HepG2 (cell line): ENCODE measurements at regions not wholly inside any gene's neighbourhood (a gene's known extent, or its start where the extent isn't known, plus 50 kb on each side); places are given as distances from the start of the nearest gene placed in this dataset.

Source experiments
- ATAC-seq: fragments of 200-7000 bp; cut with Tn5 transposase; 3 replicates; pipeline ENCODE4 v1.9.1; 2020; ENCODE audit warnings: mild to moderate bottlenecking, moderate library complexity
- BruUV-seq: library from RNA; stranded (reverse); fragments of 400-500 nt; replicated peaks from 2 replicates; lab custom pipeline; 2021; lab: Mats Ljungman, UMichigan
- CTCF ChIA-PET: fragments of 300-600 bp; formaldehyde crosslinking; extraction: SDS; loops from one replicate; lab custom pipeline; 2021; ENCODE audit warnings: low total read pairs, inconsistent platforms, low intra/inter-chr PET ratio; lab: Yijun Ruan, JAX
- POLR2A ChIA-PET: fragments of 350-600 bp; sonication (Branson Sonifier 250); formaldehyde crosslinking; loops from one replicate; lab custom pipeline; 2020; ENCODE audit warnings: antibody characterized with exemption, inconsistent platforms; lab: Yijun Ruan, JAX
- DNase-seq: peaks from one replicate; pipeline ENCODE4 v3.0.0-alpha.2; 2015; ENCODE audit warnings: low spot score
- FAIRE-seq: peaks from 3 replicates; lab custom pipeline; 2011; peaks lifted over from hg19 to GRCh38; lab: Jason Lieb, UNC
- H2AFZ ChIP-seq: one replicate; pipeline ENCODE4 v1.6.1; 2011; ENCODE audit warnings: low read length, inconsistent platforms
- H3K27ac ChIP-seq: fragments of 300-600 bp; 3 replicates; pipeline ENCODE4 v1.8.0; 2011; ENCODE audit warnings: mixed run types, mild to moderate bottlenecking, mixed read lengths, low read length, inconsistent platforms; ENCODE audit not compliant: insufficient read depth; ENCODE audit errors: extremely low read length
- H3K27me3 ChIP-seq, 2 experiments: fragments of 200-600 bp in 1 of 2; 2 replicates in 1 of 2; 3 replicates in 1 of 2; pipeline versions ENCODE4 v1.6.0 to v1.8.0; 2011; ENCODE audit warnings: low read length in 2 of 2, mild to moderate bottlenecking in 2 of 2, moderate library complexity in 2 of 2, inconsistent platforms in 1 of 2; ENCODE audit not compliant: insufficient read depth in 2 of 2, control insufficient read depth in 1 of 2
- H3K36me3 ChIP-seq, 2 experiments: fragments of 200-600 bp in 1 of 2; replicated peaks in 1 of 2; 2 replicates in 1 of 2; 3 replicates in 1 of 2; pipeline versions ENCODE4 v1.5.1 to v1.8.0; 2011; ENCODE audit warnings: low read length in 2 of 2, inconsistent platforms in 1 of 2; ENCODE audit not compliant: insufficient read depth in 2 of 2, control insufficient read depth in 1 of 2
- H3K4me1 ChIP-seq: 2 replicates; pipeline ENCODE4 v1.5.1; 2012; ENCODE audit warnings: low read length, inconsistent platforms; ENCODE audit not compliant: insufficient read depth
- H3K4me2 ChIP-seq: 2 replicates; pipeline ENCODE4 v1.6.0; 2011; ENCODE audit warnings: low read depth, low read length, inconsistent platforms
- H3K4me3 ChIP-seq, 3 experiments: fragments of 200-600 bp in 1 of 3; sonication (generic), shearing (Covaris generic) in 1 of 3; replicated peaks in 1 of 3; 2 replicates each; pipeline ENCODE4 v1.5.1; 2011 to 2016; ENCODE audit warnings: low read length in 3 of 3, inconsistent platforms in 2 of 3, low read depth in 2 of 3, mild to moderate bottlenecking in 2 of 3, control low read depth in 1 of 3, mixed read lengths in 1 of 3; ENCODE audit not compliant: insufficient read depth in 1 of 3
- H3K79me2 ChIP-seq: one replicate; pipeline ENCODE4 v1.6.1; 2011; ENCODE audit warnings: low read length, inconsistent platforms; ENCODE audit not compliant: insufficient read depth
- H3K9ac ChIP-seq: 2 replicates; pipeline ENCODE4 v1.6.0; 2011; ENCODE audit warnings: mild to moderate bottlenecking, low read depth, low read length, inconsistent platforms; ENCODE audit not compliant: insufficient read depth
- H3K9me3 ChIP-seq: 2 replicates; pipeline ENCODE4 v1.5.1; 2012; ENCODE audit warnings: mild to moderate bottlenecking, low read length
- H4K20me1 ChIP-seq: 2 replicates; pipeline ENCODE4 v1.6.0; 2011; ENCODE audit warnings: inconsistent platforms, mild to moderate bottlenecking, low read length, moderate library complexity; ENCODE audit not compliant: insufficient read depth
- GATAD1 ChIP-seq: IDR thresholded peaks from 2 replicates; pipeline ENCODE4 v1.6.1; 2016; ENCODE audit warnings: missing genetic modification reagents, missing compliant biosample characterization
- GFI1 ChIP-seq: sonication (generic); formaldehyde crosslinking; IDR thresholded peaks from 2 replicates; pipeline ENCODE4 v1.5.0; 2020; ENCODE audit warnings: missing genetic modification reagents, mild to moderate bottlenecking, borderline replicate concordance
- HMGA1 ChIP-seq: sonication (generic); formaldehyde crosslinking; conservative IDR thresholded peaks from 2 replicates; pipeline ENCODE4 v1.4.0; 2020; ENCODE audit warnings: missing genetic modification reagents
- TAF15 ChIP-seq: fragments of 200-400 bp; formaldehyde crosslinking; IDR thresholded peaks from one replicate; pipeline ENCODE4 v1.6.1; 2018; ENCODE audit warnings: mild to moderate bottlenecking, low read depth, low read length; ENCODE audit not compliant: poor library complexity, severe bottlenecking
- ZFP82 ChIP-seq: sonication (generic); formaldehyde crosslinking; IDR thresholded peaks from 2 replicates; pipeline ENCODE4 v1.5.1; 2020; ENCODE audit warnings: mild to moderate bottlenecking, missing genetic modification reagents, borderline replicate concordance
- ZNF296 ChIP-seq: sonication (generic); formaldehyde crosslinking; conservative IDR thresholded peaks from 2 replicates; pipeline ENCODE4 v1.5.0; 2020; ENCODE audit warnings: mild to moderate bottlenecking, missing genetic modification reagents
- ZNF382 ChIP-seq: sonication (generic); formaldehyde crosslinking; IDR thresholded peaks from 2 replicates; pipeline ENCODE4 v1.5.0; 2020; ENCODE audit warnings: missing genetic modification reagents, mild to moderate bottlenecking, borderline replicate concordance
- WGBS: methylation state at CpG from one replicate; pipeline ENCODE4 v1.1.6; 2017; ENCODE audit warnings: low lambda C conversion rate; 5-methylcytosine and 5-hydroxymethylcytosine counted together
- in situ Hi-C: cut with HindIII; loops from 2 replicates; pipeline ENCODE4 v1.10.0; 2017; ENCODE audit warnings: low pct_unique_long_range_greater_than_20kb; ENCODE audit not compliant: extremely low pct_ligation_motif_present
- intact Hi-C: fragments of 100-400 bp; cut with micrococcal nuclease; formaldehyde crosslinking; loops from one replicate; pipeline ENCODE4 v1.10.0; 2022; ENCODE audit not compliant: unreplicated experiment

DNA sequence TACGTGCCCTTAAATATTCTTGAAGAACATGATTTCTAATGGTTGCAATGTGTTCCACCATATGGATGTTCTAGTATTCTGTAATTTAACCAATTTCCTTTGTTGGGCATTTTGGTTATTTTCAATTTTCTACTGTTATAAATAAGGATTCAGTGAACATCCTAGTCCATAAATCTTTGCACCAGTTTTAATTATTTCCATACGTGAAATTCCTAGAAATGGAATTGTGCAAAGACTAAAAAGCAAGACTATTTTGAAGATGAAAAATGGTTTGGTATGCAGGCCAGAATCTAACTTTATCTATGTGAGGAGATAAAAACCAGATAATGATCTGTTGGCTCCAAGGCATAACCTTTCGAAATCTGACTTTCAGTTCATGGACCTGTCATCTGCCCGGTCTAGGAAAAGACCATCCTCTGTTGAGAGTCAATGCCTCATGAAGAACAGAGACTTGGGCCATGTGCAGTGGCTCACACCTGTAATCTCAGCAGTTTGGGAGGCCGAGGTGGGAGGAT, 633.2 kb upstream of the NRP1 start (continued):
- no peak for TF ChIP-seq TAF15

DNA sequence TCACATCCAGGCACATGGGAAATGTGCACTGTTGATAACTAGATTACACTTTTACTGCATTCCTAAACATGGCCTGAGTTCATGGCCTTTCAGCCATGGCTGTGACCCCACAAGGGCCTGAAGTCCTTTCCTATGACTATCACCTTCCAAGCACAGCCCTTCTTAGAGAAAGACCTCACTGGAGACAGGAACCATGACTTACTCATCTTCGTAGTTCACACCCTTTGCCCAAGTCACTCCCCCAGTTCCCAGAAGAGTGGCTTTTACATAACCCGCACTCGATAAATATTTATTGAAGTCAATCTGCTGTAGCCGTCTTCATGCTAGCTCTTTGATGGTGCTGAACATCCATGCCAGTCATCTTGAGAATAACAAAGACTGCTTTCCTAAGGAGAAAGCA, 632.5 kb upstream of the NRP1 start:
- intact Hi-C loops, result no loop called here
- FAIRE-seq (no peak), ATAC-seq (no peak)
- Histone ChIP-seq H3K36me3 (no peaks in the 10 kb centered on the region), H3K9me3 (no peaks in the 10 kb centered on the region), H4K20me1 (no peaks in the 10 kb centered on the region)
- BruUV-seq, result no TSS peak
- TF ChIP-seq GATAD1 (CRISPR knock-in tag) (no peak), ZFP82 (CRISPR knock-in tag) (no peak), ZNF382 (no peak), GFI1 (CRISPR knock-in tag) (no peak), HMGA1 (CRISPR knock-in tag) (no peak), ZNF296 (no peak)
- TF ChIP-seq, all 625 proteins: peak for 0
- H3K4me1 ChIP-seq, result peaks cover 11% of the 10 kb centered on the region; the same call in 1 of the 2 replicates
- H3K4me2 ChIP-seq, result no peak overlapping the region
- no peaks in the 10 kb centered on the region for H3K79me2 ChIP-seq
- in situ Hi-C loops, result no loop called here
- H3K27me3 ChIP-seq, result no peaks in the 10 kb centered on the region
- 63% methylated on average over 4 of the region's 4 CpGs for WGBS
- ChIA-PET CTCF (no interaction called here), POLR2A (no interaction called here)
- H3K9ac ChIP-seq, result no peak overlapping the region
- H3K4me3 ChIP-seq, result no peak overlapping the region
- H3K27ac ChIP-seq, result no peak overlapping the region
- no peak overlapping the region for H2AFZ ChIP-seq
- no peak for DNase-seq
